ENCODE measurements at regions not wholly inside any gene's neighbourhood (a gene's known extent, or its start where the extent isn't known, plus 50 kb on each side); places are given as distances from the start of the nearest gene placed in this dataset.

GRCh38 chr7:84651876-84652275, 457.3 kb upstream of the SEMA3A start:
- Mint-ChIP-seq H3K4me3 (no peak overlapping the region), H3K9me3 (no peaks in the 10 kb centered on the region), H3K36me3 (ENCODE audit: low read depth) (no peaks in the 10 kb centered on the region), H3K27ac (no peak overlapping the region), H3K4me1 (peaks cover 6% of the 10 kb centered on the region), H3K27me3 (ENCODE audit: insufficient read depth, low read depth, poor library complexity) (no peaks in the 10 kb centered on the region)
- ATAC-seq = no peak
- no peaks in the 10 kb centered on the region for H3K79me2 ChIP-seq (replicated peaks; ENCODE audit: insufficient read depth)
- no peaks in the 10 kb centered on the region for H3K4me1 ChIP-seq (ENCODE audit: insufficient read depth)
- no peaks in the 10 kb centered on the region for H4K20me1 ChIP-seq (replicated peaks; ENCODE audit: insufficient read depth)
- H3K4me3 ChIP-seq = no peak overlapping the region
- H3F3A ChIP-seq (replicated peaks; ENCODE audit: low read depth) = no peaks in the 10 kb centered on the region
- no peak overlapping the region for H3K4me2 ChIP-seq
- H3K9me2 ChIP-seq (ENCODE audit: insufficient read depth) = no peaks in the 10 kb centered on the region
- no peaks in the 10 kb centered on the region for H3K27me3 ChIP-seq (ENCODE audit: insufficient read depth)
- H2AFZ ChIP-seq = no peak overlapping the region
- DNase-seq (ENCODE audit: low spot score) = no peak
- TF ChIP-seq ZNF331 (CRISPR knock-in tag; IDR thresholded peaks at IDR 0.05; ENCODE audit: low read depth) (no peak), ZNF462 (CRISPR knock-in tag; IDR thresholded peaks at IDR 0.05) (no peak), CTCF (conservative IDR thresholded peaks at IDR 0.05; ENCODE audit: low read depth in 2 of 2) (no peak), STAT1 (IDR thresholded peaks at IDR 0.05; ENCODE audit: unreplicated experiment) (no peak), JUNB (IDR thresholded peaks at IDR 0.05; ENCODE audit: unreplicated experiment) (no peak), ETS1 (IDR thresholded peaks at IDR 0.05) (no peak), NANOG (IDR thresholded peaks at IDR 0.05; ENCODE audit: borderline replicate concordance) (no peak), POLR2AphosphoS5 (IDR thresholded peaks at IDR 0.05; ENCODE audit: low read depth) (no peak), CREB1 (CRISPR knock-in tag; IDR thresholded peaks at IDR 0.05; ENCODE audit: low read depth) (no peak), EZH2 (IDR thresholded peaks at IDR 0.05; ENCODE audit: low read depth, unreplicated experiment) (no peak), ZNF114 (CRISPR knock-in tag; IDR thresholded peaks at IDR 0.05) (no peak), REST (IDR thresholded peaks at IDR 0.05; ENCODE audit: unreplicated experiment) (no peak), EZH2phosphoT487 (IDR thresholded peaks at IDR 0.05; ENCODE audit: unreplicated experiment) (no peak)
- H3K36me3 ChIP-seq (ENCODE audit: insufficient read depth) = no peaks in the 10 kb centered on the region
- no peak overlapping the region for H3K27ac ChIP-seq (ENCODE audit: low read depth)

Data from GM23338 (cell line).